ENCODE measurements at regions not wholly inside any gene's neighbourhood (a gene's known extent, or its start where the extent isn't known, plus 50 kb on each side); places are given as distances from the start of the nearest gene placed in this dataset.

GRCh38 chr3:68360492-68360891, 571.9 kb downstream of the TAFA4 start:
- TF ChIP-seq CTCF (IDR thresholded peaks at IDR 0.05) (no peak), POLR2A (IDR thresholded peaks at IDR 0.05) (no peak)
